Naive B cell (primary cell): ENCODE measurements at regions not wholly inside any gene's neighbourhood (a gene's known extent, or its start where the extent isn't known, plus 50 kb on each side); places are given as distances from the start of the nearest gene placed in this dataset.

Source experiments
- ATAC-seq, 2 donors: fragments of 150-1000 bp; cut with Tn5 transposase; 2 replicates each; pipeline ENCODE4 v1.10.0; 2021; ENCODE audit warnings: low read depth in 2 of 2, mild to moderate bottlenecking in 2 of 2, moderate library complexity in 2 of 2
- DNase-seq: peaks from one replicate; pipeline ENCODE4 v3.0.0; 2022
- H3K27ac Mint-ChIP-seq, 6 donors: one replicate each; pipeline ENCODE4 v1.8.0; 2020 to 2022; ENCODE audit warnings: mild to moderate bottlenecking in 6 of 6, mixed read lengths in 6 of 6, moderate library complexity in 5 of 6, inconsistent platforms in 2 of 6
- H3K27me3 Mint-ChIP-seq, 3 donors: one replicate each; pipeline ENCODE4 v1.8.0; 2021 to 2022; ENCODE audit warnings: mixed read lengths in 3 of 3, mild to moderate bottlenecking in 1 of 3
- H3K36me3 Mint-ChIP-seq, 2 donors: one replicate each; pipeline ENCODE4 v1.8.0; 2020 to 2022; ENCODE audit warnings: mixed read lengths in 2 of 2, inconsistent platforms in 1 of 2, mild to moderate bottlenecking in 1 of 2
- H3K4me1 Mint-ChIP-seq, 3 donors: one replicate each; pipeline ENCODE4 v1.8.0; 2020 to 2022; ENCODE audit warnings: mixed read lengths in 3 of 3, inconsistent platforms in 1 of 3, mild to moderate bottlenecking in 1 of 3, moderate library complexity in 1 of 3
- H3K4me3 Mint-ChIP-seq, 8 donors: one replicate each; pipeline ENCODE4 v1.8.0; 2020 to 2022; ENCODE audit warnings: mild to moderate bottlenecking in 8 of 8, mixed read lengths in 8 of 8, moderate library complexity in 8 of 8, inconsistent platforms in 2 of 8
- H3K9me3 Mint-ChIP-seq, 7 donors: one replicate each; pipeline ENCODE4 v1.8.0; 2020 to 2022; ENCODE audit warnings: mixed read lengths in 7 of 7, mild to moderate bottlenecking in 5 of 7, inconsistent platforms in 2 of 7, moderate library complexity in 1 of 7

DNA sequence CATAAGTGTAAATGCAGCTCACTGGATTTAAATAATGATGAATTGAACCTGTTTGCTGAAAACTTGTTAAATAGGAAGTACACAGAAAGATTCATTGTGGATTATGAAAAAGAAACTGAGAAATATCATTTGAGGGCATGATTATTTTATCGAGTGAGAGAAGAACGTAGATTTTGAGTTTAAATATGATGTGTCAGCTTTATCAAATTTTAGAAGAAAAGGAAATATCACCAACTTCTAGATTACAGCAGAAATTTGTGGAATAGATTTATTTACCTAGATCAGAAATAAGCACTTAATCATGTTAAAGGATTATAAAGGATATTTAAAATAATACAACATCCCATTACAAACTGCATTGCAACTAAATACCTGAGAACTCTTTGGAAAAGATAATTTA is 315.5 kb downstream of the ZPLD1 start:
- ATAC-seq (no peak), DNase-seq (no peak)
- Mint-ChIP-seq H3K9me3 (no peaks in the 10 kb centered on the region), H3K4me3 (no peak overlapping the region), H3K4me1 (no peaks in the 10 kb centered on the region), H3K27ac (no peak overlapping the region), H3K27me3 (no peaks in the 10 kb centered on the region), H3K36me3 (no peaks in the 10 kb centered on the region)

GRCh38 chr3:102753901-102754300 is 319.1 kb downstream of the ZPLD1 start:
- Mint-ChIP-seq H3K4me1 (no peaks in the 10 kb centered on the region), H3K4me3 (no peak overlapping the region), H3K9me3 (no peaks in the 10 kb centered on the region), H3K27me3 (no peaks in the 10 kb centered on the region), H3K36me3 (no peaks in the 10 kb centered on the region), H3K27ac (no peak overlapping the region)
- ATAC-seq, result no peak
- DNase-seq, result no peak

DNA sequence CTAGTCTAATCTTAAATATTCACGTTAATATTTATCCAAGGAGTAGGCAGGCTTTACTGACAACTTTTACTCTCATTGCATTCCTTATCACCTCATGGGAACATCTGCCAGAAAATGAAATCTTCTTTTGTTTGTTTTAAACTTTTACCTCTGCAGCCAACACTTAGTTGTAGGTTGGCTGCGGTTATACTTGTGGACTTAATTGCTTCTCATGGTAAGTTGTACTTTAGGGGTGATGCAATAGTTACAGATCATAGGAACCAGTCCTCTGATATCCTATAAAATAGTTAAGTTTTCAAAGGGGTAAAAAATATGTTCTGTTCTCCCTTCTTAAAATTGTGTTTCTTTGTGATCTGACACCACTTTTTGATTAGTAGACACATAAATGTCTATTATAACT is 321.9 kb downstream of the ZPLD1 start:
- no peak overlapping the region for H3K4me3 Mint-ChIP-seq
- peaks cover 0 to 2% (median 0%) of the 10 kb centered on the region in 7 donors for H3K9me3 Mint-ChIP-seq
- no peaks in the 10 kb centered on the region for H3K27me3 Mint-ChIP-seq
- ATAC-seq, result no peak
- no peaks in the 10 kb centered on the region for H3K36me3 Mint-ChIP-seq
- no peak for DNase-seq
- no peak overlapping the region for H3K27ac Mint-ChIP-seq
- no peaks in the 10 kb centered on the region for H3K4me1 Mint-ChIP-seq

DNA sequence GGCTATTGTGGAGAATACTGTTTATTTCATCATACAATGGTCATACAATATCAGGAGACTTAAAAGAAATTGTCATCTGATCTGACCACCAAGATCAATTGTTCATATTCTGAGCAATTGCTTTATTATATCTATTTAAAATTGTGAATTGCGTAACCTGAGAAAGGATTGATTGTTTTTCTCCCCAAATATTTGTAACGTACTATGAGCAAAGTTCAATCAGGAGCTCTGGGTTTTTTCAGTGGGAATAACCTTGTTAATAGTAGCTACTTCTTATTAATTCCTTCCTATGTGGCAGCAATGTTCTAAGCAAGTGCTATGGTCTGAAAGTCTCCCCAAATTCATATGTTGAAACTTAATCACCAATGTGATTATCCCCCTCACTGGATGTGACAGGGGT is 323.1 kb downstream of the ZPLD1 start:
- H3K9me3 Mint-ChIP-seq, result peaks cover 0 to 2% (median 0%) of the 10 kb centered on the region in 7 donors

DNA sequence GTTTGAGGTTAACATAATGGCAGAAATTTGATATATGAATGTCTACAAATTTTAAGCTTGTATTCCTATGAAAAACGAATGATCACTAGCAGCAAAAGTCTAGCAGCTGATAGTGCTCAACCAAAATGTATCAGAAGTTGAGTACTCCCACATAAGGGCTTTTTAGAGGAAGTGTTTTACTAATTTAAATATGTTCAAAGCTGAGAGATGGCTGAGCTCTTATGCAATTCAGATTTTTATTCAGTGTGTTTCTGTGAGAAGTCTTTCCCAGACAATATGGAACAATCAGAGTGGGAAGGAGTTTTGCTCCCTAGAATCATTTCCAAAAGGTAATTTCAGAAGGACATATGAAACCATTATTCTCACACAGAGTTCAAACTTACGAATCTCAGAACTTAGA is 327.0 kb downstream of the ZPLD1 start:
- Mint-ChIP-seq H3K27ac (no peak overlapping the region), H3K4me1 (no peaks in the 10 kb centered on the region), H3K4me3 (no peak overlapping the region), H3K27me3 (no peaks in the 10 kb centered on the region), H3K9me3 (peaks cover 0 to 4% (median 0%) of the 10 kb centered on the region in 7 donors), H3K36me3 (no peaks in the 10 kb centered on the region)
- no peak for ATAC-seq
- DNase-seq, result no peak

More for the DNA sequence above, 323.1 kb downstream of the ZPLD1 start:
- Mint-ChIP-seq H3K27ac (no peak overlapping the region), H3K36me3 (no peaks in the 10 kb centered on the region), H3K27me3 (no peaks in the 10 kb centered on the region), H3K4me3 (no peak overlapping the region), H3K4me1 (no peaks in the 10 kb centered on the region)
- no peak for DNase-seq
- no peak for ATAC-seq

DNA sequence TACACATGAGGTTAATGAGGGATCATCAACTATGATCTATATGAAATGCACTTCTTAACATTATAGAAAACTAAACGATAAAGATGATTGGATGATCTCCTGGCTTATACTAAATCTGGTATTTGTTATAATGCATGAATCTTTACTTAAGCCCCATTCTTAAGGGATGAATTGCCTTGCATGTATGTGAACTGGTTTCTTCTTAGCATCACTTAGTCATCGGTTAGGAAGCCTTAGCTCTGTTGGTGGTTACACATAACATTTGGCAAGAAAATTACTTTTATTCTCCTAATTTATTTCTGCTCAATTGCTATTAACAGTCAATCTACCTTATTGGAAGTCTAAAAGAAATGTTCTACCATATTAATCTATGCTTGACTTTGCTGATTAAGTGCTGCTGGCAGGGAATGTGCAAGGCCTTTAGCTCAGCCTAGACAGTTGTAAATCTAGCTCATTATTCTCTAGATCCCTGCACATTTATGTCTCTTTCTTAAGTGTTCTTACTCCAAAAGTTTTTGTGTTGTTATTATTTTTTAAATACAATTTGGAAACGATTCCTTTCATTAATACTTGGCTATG is 356.0 kb downstream of the ZPLD1 start:
- no peak overlapping the region for H3K4me3 Mint-ChIP-seq
- no peaks in the 10 kb centered on the region for H3K27me3 Mint-ChIP-seq
- no peaks in the 10 kb centered on the region for H3K4me1 Mint-ChIP-seq
- DNase-seq (no peak), ATAC-seq (no peak)
- H3K9me3 Mint-ChIP-seq, result peaks cover 0 to 2% (median 0%) of the 10 kb centered on the region in 7 donors
- H3K36me3 Mint-ChIP-seq, result no peaks in the 10 kb centered on the region
- no peak overlapping the region for H3K27ac Mint-ChIP-seq

DNA sequence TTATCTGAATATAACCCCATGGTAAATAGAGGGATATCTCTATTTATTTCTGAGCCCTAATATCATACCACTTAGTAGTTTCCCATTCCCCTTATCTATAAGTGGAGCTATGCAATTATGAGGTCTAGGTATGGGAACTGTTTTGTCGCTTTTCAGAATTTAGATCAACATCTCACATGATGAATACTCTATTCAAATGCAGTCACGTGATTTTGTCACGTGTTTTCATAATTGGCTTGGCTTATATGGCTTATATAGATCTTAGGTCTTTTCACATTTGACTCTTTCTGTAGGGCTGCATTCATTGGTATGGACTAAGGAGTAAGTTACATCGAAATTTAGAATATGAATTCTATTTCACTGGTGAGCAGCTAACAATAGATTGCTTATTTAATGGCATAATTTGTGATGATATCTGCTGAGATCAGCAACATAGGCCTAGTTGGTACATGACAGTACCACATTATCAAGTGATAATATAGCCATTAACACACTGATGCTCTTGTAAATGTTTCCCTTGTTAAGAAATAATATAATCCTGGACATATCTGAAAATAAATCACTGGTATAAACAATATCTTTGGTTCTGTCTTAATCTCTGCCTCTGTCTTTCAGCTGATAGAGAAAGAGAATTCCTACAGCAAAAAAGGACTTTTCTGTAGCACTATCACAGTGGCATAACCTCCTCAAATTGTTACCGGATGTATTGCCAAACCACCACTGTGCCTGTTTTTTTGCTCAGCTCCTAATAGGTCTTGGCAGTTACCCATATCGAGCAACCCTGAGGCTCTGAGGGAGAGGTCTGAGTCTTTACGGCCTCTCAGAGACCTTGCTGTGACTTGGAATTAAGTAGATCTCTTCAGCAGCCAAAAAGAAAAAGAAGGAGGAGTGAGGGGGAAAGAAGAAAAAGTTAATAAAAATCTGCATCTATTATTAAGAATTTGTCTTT is 357.1 kb downstream of the ZPLD1 start:
- ATAC-seq (no peak), DNase-seq (no peak)
- no peak overlapping the region for H3K4me3 Mint-ChIP-seq
- no peak overlapping the region for H3K27ac Mint-ChIP-seq
- no peaks in the 10 kb centered on the region for H3K4me1 Mint-ChIP-seq
- H3K27me3 Mint-ChIP-seq, result no peaks in the 10 kb centered on the region
- H3K36me3 Mint-ChIP-seq, result no peaks in the 10 kb centered on the region
- H3K9me3 Mint-ChIP-seq, result peaks cover 0 to 2% (median 0%) of the 10 kb centered on the region in 7 donors

GRCh38 chr3:102796804-102797203 is 362.0 kb downstream of the ZPLD1 start:
- ATAC-seq, result no peak

DNA sequence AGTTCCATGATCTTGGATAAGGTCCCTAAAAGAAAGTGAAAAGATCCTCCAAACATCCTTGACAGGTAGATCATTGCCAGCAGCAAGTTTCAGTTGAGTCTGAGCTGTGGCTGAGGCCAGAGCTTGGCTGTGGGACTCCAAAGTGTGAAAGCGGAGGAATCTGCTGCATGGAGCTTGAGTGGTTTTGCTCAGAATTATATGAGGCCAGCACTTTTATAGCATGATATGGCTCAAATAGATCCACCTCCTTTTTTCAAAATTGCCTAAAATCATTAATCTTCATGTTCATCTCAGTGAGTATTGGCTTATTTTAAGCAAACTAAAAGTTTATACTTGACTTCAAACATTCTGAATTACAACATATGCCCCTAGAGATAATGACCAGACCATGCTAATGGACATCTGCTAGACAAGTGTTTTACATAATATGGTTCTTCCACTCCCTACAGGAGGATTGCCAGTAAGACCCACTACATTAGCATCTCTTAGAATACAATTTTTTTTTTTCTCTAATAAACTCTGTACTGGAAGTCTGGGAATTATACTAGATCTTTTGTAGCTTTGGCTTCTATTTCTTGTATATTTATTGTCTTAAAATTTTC is 368.1 kb downstream of the ZPLD1 start:
- Mint-ChIP-seq H3K36me3 (no peaks in the 10 kb centered on the region), H3K27me3 (no peaks in the 10 kb centered on the region)
- ATAC-seq, result no peak

More at GRCh38 chr3:102796804-102797203, 362.0 kb downstream of the ZPLD1 start:
- H3K9me3 Mint-ChIP-seq, result peaks cover 0 to 3% (median 0%) of the 10 kb centered on the region in 7 donors
- DNase-seq, result no peak
- no peaks in the 10 kb centered on the region for H3K4me1 Mint-ChIP-seq
- no peak overlapping the region for H3K27ac Mint-ChIP-seq
- no peak overlapping the region for H3K4me3 Mint-ChIP-seq
- H3K27me3 Mint-ChIP-seq, result no peaks in the 10 kb centered on the region
- H3K36me3 Mint-ChIP-seq, result no peaks in the 10 kb centered on the region

GRCh38 chr3:102810937-102811336 is 376.1 kb downstream of the ZPLD1 start:
- no peak overlapping the region for H3K27ac Mint-ChIP-seq

More for the DNA sequence above, 368.1 kb downstream of the ZPLD1 start:
- no peak overlapping the region for H3K4me3 Mint-ChIP-seq
- DNase-seq, result no peak
- H3K4me1 Mint-ChIP-seq, result no peaks in the 10 kb centered on the region
- H3K9me3 Mint-ChIP-seq, result peaks cover 0 to 3% (median 0%) of the 10 kb centered on the region in 7 donors
- no peak overlapping the region for H3K27ac Mint-ChIP-seq

GRCh38 chr3:102826636-102827035 is 391.8 kb downstream of the ZPLD1 start:
- H3K4me1 Mint-ChIP-seq, result no peaks in the 10 kb centered on the region
- no peak overlapping the region for H3K4me3 Mint-ChIP-seq
- DNase-seq (no peak), ATAC-seq (no peak)
- H3K36me3 Mint-ChIP-seq, result no peaks in the 10 kb centered on the region
- H3K27ac Mint-ChIP-seq, result no peak overlapping the region
- H3K27me3 Mint-ChIP-seq, result no peaks in the 10 kb centered on the region
- H3K9me3 Mint-ChIP-seq, result peaks cover 0 to 7% (median 4%) of the 10 kb centered on the region in 7 donors

More at GRCh38 chr3:102810937-102811336, 376.1 kb downstream of the ZPLD1 start:
- ATAC-seq, result no peak
- Mint-ChIP-seq H3K27me3 (no peaks in the 10 kb centered on the region), H3K4me1 (no peaks in the 10 kb centered on the region), H3K4me3 (no peak overlapping the region), H3K9me3 (peaks cover 0 to 2% (median 0%) of the 10 kb centered on the region in 7 donors), H3K36me3 (no peaks in the 10 kb centered on the region)
- no peak for DNase-seq

GRCh38 chr3:102827386-102827785 is 392.6 kb downstream of the ZPLD1 start:
- DNase-seq, result no peak
- Mint-ChIP-seq H3K27me3 (no peaks in the 10 kb centered on the region), H3K4me1 (no peaks in the 10 kb centered on the region), H3K4me3 (no peak overlapping the region), H3K27ac (no peak overlapping the region), H3K9me3 (peaks cover 0 to 7% (median 4%) of the 10 kb centered on the region in 7 donors), H3K36me3 (no peaks in the 10 kb centered on the region)
- no peak for ATAC-seq

- no peak overlapping the region for H3K4me3 Mint-ChIP-seq
- no peak for ATAC-seq
- DNase-seq, result no peak
- no peaks in the 10 kb centered on the region for H3K27me3 Mint-ChIP-seq
- H3K36me3 Mint-ChIP-seq, result no peaks in the 10 kb centered on the region
- peaks cover 0 to 4% (median 0%) of the 10 kb centered on the region in 7 donors for H3K9me3 Mint-ChIP-seq
- H3K4me1 Mint-ChIP-seq, result no peaks in the 10 kb centered on the region
- H3K27ac Mint-ChIP-seq, result no peak overlapping the region
These were observed 395.6 kb downstream of the ZPLD1 start for GRCh38 chr3:102830415-102830814.

- H3K27ac Mint-ChIP-seq, result no peak overlapping the region
- no peaks in the 10 kb centered on the region for H3K27me3 Mint-ChIP-seq
- no peaks in the 10 kb centered on the region for H3K36me3 Mint-ChIP-seq
- ATAC-seq (no peak), DNase-seq (no peak)
- H3K4me1 Mint-ChIP-seq, result no peaks in the 10 kb centered on the region
- no peak overlapping the region for H3K4me3 Mint-ChIP-seq
- peaks cover 3 to 16% (median 8%) of the 10 kb centered on the region in 7 donors for H3K9me3 Mint-ChIP-seq
These were observed 407.1 kb downstream of the ZPLD1 start for GRCh38 chr3:102841866-102842265.
